Stimulated activated naive B cell treated with anti-CD40 and anti-IgM and Interleukin-4, amounts not matched to agents 10 μg/mL and 1 μg/mL and 100 μg/mL, for 72 hours (primary cell): ENCODE measurements at regions not wholly inside any gene's neighbourhood (a gene's known extent, or its start where the extent isn't known, plus 50 kb on each side); places are given as distances from the start of the nearest gene placed in this dataset.

Experiments used
- ATAC-seq, 2 donors: fragments of 150-1000 bp; cut with Tn5 transposase; replicated peaks; 2 replicates each; pipeline ENCODE4 v1.10.0; 2021; ENCODE audit warnings: moderate library complexity in 1 of 2
- DNase-seq: peaks from one replicate; pipeline ENCODE4 v3.0.0; 2021
- H3K27ac Mint-ChIP-seq: one replicate; pipeline ENCODE4 v1.8.0; 2022; ENCODE audit warnings: mild to moderate bottlenecking, mixed read lengths
- H3K27me3 Mint-ChIP-seq, 2 donors: one replicate each; pipeline ENCODE4 v1.8.0; 2022; ENCODE audit warnings: mixed read lengths in 2 of 2
- H3K36me3 Mint-ChIP-seq, 2 donors: one replicate each; pipeline ENCODE4 v1.8.0; 2022; ENCODE audit warnings: mixed read lengths in 2 of 2, mild to moderate bottlenecking in 1 of 2
- H3K4me1 Mint-ChIP-seq, 2 donors: one replicate each; pipeline ENCODE4 v1.8.0; 2022; ENCODE audit warnings: mixed read lengths in 2 of 2, mild to moderate bottlenecking in 1 of 2
- H3K4me3 Mint-ChIP-seq, 2 donors: one replicate each; pipeline ENCODE4 v1.8.0; 2022; ENCODE audit warnings: mild to moderate bottlenecking in 2 of 2, mixed read lengths in 2 of 2, moderate library complexity in 1 of 2
- H3K9me3 Mint-ChIP-seq, 2 donors: one replicate each; pipeline ENCODE4 v1.8.0; 2022; ENCODE audit warnings: mixed read lengths in 2 of 2, mild to moderate bottlenecking in 1 of 2

DNA sequence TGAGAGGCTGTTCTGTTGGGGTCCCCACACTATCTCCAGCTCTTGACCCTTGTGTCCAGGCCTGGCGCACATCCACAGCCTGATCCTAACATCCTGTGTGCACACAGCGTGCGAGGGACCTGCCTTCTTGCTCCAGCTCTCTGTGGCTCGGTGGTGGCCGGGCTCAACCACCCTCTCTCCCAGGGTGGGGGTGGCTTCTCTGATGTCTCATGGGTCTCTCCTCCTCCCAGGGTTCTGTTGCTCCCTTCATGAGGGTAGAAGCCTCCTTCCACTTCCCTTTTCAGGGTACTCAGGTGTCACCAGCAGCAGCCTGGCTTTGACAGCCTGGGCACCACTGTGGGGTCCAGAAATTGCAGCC is 196.9 kb upstream of the RAB6C start:
- H3K4me1 Mint-ChIP-seq = no peaks in the 10 kb centered on the region
- H3K9me3 Mint-ChIP-seq = peaks cover 0 to 2% of the 10 kb centered on the region in 2 donors
- H3K27ac Mint-ChIP-seq = no peak overlapping the region
- no peaks in the 10 kb centered on the region for H3K36me3 Mint-ChIP-seq
- no peak overlapping the region for H3K4me3 Mint-ChIP-seq
- DNase-seq (no peak), ATAC-seq (no peak)
- peaks cover 9 to 22% of the 10 kb centered on the region in 2 donors for H3K27me3 Mint-ChIP-seq

DNA sequence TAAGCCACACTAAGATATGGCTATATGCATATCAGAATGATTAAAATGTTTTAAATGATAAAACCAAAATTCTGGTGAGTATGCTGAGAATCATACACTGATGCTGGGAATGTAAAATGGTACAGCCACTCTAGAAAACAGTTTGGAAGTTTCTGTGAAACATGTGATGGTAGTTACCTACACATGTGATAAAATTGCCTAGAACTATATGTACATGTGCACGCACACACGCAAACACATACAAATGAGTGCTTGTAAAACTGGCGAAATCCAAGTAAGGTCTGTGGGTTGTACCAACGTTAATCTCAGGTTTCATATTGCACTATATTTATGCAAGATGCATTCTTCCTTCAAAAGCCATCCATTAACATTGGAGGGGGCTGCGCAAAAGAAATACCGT is 195.0 kb upstream of the RAB6C start:
- no peaks in the 10 kb centered on the region for H3K36me3 Mint-ChIP-seq
- DNase-seq = no peak
- H3K9me3 Mint-ChIP-seq = peaks cover 0 to 2% of the 10 kb centered on the region in 2 donors

DNA sequence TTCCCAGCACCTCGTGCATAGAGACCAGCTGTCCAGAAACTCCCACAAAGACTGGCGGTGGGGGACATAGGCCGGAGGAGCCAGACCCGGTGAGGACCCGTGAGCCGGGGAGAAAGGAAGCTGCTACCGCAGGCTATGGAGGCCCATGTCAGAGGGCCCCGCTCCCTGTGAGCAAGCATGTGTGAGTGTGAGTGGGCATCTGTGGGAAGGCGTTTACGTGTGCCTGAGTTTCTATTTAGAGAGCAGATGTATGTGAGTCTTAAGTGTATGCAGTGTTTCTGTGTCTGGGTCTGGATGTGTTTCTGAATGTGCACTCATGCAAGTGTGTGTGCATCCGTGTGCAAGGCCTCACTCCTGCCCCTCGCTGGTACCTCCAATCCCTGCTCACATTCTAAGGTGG is 187.8 kb upstream of the RAB6C start:
- Mint-ChIP-seq H3K27ac (no peak overlapping the region), H3K36me3 (no peaks in the 10 kb centered on the region)

More for the DNA sequence above, 195.0 kb upstream of the RAB6C start:
- no peak for ATAC-seq
- Mint-ChIP-seq H3K4me1 (no peaks in the 10 kb centered on the region), H3K27me3 (peaks cover 9 to 22% of the 10 kb centered on the region in 2 donors), H3K27ac (no peak overlapping the region), H3K4me3 (no peak overlapping the region)

DNA sequence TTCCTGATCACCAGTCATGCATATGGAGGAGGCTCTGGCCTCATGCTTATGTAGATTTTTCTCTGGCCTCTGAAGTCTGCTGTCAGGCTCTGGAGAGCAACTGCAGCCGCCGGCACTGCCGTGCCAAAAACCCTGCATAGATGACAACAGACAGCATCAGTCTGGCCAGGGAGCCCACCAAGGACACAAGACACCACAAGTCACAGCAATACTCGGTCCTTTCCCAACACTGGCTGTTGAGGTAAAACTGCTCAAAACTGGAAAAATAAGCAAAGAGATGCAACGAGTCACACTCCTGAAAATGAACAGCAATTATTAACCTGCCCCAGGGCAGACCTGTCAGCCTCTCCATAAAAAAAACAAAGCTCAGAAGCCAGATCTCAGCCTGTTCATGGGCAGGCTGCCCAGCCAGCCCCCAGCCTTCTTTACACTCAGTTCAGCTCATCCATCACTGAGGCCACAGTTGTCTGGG is 186.0 kb upstream of the RAB6C start:
- Mint-ChIP-seq H3K9me3 (no peaks in the 10 kb centered on the region), H3K4me1 (no peaks in the 10 kb centered on the region), H3K27ac (no peak overlapping the region), H3K36me3 (no peaks in the 10 kb centered on the region), H3K4me3 (no peak overlapping the region), H3K27me3 (no peaks in the 10 kb centered on the region)
- ATAC-seq (no peak), DNase-seq (no peak)

More for the DNA sequence above, 187.8 kb upstream of the RAB6C start:
- Mint-ChIP-seq H3K4me3 (no peak overlapping the region), H3K9me3 (peaks cover 0 to 2% of the 10 kb centered on the region in 2 donors), H3K27me3 (no peaks in the 10 kb centered on the region), H3K4me1 (no peaks in the 10 kb centered on the region)
- DNase-seq (no peak), ATAC-seq (no peak)

DNA sequence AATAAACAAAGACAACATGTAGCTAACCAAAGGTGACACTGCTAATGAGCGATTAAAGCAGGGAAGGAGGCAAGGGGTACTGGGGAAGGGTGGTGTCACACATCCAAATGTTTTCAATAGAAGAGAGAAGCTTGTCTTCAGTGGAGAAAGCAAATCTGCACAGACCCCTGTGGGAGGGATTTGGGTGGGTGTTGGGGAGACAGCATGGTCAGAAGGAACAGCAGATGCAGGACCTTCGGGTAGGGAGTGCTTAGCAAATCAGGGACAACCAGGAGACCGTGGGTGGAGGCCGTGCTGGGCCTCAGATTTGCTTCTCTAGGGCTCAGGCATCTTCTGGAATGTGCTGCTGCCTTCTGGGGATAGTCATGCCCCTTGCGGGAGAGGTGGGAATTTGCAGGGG is 185.3 kb upstream of the RAB6C start:
- Mint-ChIP-seq H3K4me1 (no peaks in the 10 kb centered on the region), H3K27ac (no peak overlapping the region), H3K36me3 (no peaks in the 10 kb centered on the region), H3K4me3 (no peak overlapping the region), H3K27me3 (peaks cover 0 to under 1% of the 10 kb centered on the region in 2 donors), H3K9me3 (no peaks in the 10 kb centered on the region)
- ATAC-seq (no peak), DNase-seq (no peak)

DNA sequence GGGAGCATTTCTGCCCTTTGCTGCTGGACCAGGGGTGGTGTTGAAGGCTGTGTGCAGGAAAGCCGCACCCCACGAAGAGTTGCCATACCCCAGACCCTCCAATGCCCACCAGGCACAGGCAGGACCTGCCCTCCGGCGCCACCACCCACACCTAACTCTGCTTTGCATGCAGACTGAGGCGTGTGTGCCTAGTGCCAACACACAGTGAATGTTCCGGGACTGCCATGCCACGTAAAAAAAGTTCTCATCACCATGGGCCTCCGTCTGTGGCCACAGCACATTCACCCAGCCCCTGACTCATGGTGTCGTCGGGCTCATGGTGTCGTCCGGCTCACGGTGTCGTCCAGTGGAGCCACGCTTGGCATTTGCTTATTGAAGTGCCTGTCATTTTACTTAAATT is 184.9 kb upstream of the RAB6C start:
- Mint-ChIP-seq H3K27me3 (peaks cover 0 to 4% of the 10 kb centered on the region in 2 donors), H3K36me3 (no peaks in the 10 kb centered on the region), H3K4me1 (no peaks in the 10 kb centered on the region), H3K9me3 (no peaks in the 10 kb centered on the region), H3K27ac (no peak overlapping the region), H3K4me3 (no peak overlapping the region)
- ATAC-seq (no peak), DNase-seq (no peak)

DNA sequence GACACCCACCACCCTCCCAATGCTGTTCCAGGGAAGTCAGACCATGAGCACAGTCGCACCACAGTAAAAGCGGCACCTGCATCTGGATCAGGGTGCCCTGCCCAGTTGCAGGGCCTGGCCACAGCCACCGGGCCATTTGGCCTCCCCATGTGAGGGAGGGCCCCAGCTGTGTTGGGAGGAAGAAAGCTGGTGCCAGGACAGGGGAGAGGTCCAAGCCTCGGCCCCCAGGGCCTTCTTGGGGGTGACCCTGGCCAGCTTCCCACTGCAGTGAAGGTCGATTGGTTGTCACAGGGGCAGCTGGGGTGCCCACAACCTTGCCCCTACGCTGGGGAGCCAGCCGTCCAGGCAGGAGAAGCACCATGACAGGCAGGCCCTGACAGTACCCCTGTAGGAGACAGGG is 183.2 kb upstream of the RAB6C start:
- ATAC-seq = no peak
- no peaks in the 10 kb centered on the region for H3K4me1 Mint-ChIP-seq

DNA sequence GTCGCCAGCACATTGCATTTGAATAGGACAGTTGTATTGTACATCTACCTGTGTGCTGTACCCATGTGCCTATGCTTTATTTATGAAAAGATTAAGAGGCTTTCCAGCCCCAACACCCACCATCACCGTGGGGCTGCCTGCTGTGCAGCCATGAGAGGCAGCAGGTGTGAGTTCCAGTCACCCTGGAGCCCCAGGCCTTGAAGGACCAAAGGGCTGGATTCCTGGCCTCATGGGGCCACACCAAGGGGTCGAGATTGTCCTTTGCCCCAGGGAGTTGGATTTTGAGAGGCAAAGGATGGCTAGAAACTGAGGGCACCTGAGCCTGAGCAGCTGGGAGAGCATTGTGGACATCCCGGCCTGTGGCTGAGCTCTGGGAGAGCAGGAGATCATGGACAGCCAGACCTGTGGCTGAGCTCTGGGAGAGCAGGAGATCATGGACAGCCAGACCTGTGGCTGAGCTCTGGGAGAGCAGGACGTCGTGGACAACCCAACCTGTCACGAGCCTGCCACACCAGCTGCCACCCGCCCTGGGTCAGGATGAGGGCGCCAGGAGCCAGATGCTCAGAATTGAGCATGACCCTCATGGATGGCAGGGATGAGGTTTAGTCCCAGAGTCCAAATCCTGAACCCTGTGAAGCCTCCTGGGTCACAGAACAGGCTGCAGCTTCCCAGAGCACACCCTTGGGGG is 182.5 kb upstream of the RAB6C start:
- H3K36me3 Mint-ChIP-seq = no peaks in the 10 kb centered on the region
- ATAC-seq = no peak
- no peaks in the 10 kb centered on the region for H3K9me3 Mint-ChIP-seq
- H3K27me3 Mint-ChIP-seq = peaks cover 0 to 10% of the 10 kb centered on the region in 2 donors
- no peak for DNase-seq
- no peak overlapping the region for H3K4me3 Mint-ChIP-seq
- no peak overlapping the region for H3K27ac Mint-ChIP-seq
- no peaks in the 10 kb centered on the region for H3K4me1 Mint-ChIP-seq

More for the DNA sequence above, 183.2 kb upstream of the RAB6C start:
- H3K27me3 Mint-ChIP-seq = peaks cover 0 to 4% of the 10 kb centered on the region in 2 donors
- no peak for DNase-seq
- no peak overlapping the region for H3K27ac Mint-ChIP-seq
- H3K36me3 Mint-ChIP-seq = no peaks in the 10 kb centered on the region
- no peaks in the 10 kb centered on the region for H3K9me3 Mint-ChIP-seq
- H3K4me3 Mint-ChIP-seq = no peak overlapping the region

DNA sequence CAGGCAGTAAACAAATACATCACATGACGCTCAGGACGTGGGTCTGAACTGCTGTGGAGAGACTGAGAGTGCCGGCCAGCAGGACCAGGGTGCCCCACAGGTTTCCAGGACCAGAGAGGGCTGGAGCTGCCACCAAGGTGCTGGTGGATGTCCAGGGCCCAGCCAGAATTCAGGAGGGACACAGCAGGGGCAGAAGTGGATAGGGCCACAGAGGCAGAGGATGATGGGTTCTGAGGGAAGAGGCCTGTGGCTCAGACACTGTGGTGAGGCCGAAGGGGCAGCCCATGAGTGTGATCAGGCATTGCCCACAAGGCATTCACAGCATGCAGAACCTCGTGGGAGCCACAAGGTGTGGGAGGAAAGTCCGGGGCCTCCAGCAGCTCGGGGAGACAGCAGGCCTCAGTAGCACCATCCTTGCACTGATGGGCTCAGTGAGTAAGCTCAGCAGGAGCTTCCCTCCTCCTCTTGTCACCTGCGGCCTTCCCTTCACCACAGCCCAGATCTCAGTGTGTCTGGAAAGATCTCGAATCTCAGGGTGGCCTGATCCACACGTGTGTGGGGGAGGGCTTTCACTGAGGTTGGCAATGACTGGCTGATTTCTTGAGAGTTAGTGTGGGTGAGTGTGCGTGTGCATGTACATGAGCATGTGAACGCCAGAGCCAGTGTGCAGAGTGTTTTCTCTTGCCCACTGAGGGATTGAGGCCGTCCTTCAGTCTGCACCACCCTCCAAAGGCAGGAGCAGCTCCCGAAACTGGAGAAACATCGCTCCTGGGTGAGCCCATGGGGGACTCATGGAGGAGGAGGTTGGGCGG is 181.8 kb upstream of the RAB6C start:
- H3K27ac Mint-ChIP-seq = no peak overlapping the region

DNA sequence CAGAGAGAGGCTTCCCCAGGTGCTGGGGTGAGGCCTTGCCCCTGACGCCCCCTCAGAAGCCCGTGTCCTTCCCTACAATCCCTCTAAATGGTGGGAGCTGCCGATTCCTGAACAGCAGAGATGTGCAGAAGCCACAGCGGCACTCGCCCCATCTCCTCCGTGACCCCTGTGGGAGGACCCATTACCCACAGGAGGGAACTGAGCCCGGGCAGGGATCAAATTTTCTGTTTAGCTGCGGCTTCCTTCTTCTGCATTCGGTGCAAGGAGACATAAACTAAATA is 181.2 kb upstream of the RAB6C start:
- no peak for ATAC-seq
- no peak overlapping the region for H3K27ac Mint-ChIP-seq
- DNase-seq = no peak
- H3K36me3 Mint-ChIP-seq = no peaks in the 10 kb centered on the region
- H3K4me1 Mint-ChIP-seq = no peaks in the 10 kb centered on the region
- no peak overlapping the region for H3K4me3 Mint-ChIP-seq
- H3K27me3 Mint-ChIP-seq = peaks cover 0 to 11% of the 10 kb centered on the region in 2 donors
- H3K9me3 Mint-ChIP-seq = no peaks in the 10 kb centered on the region

More for the DNA sequence above, 181.8 kb upstream of the RAB6C start:
- no peaks in the 10 kb centered on the region for H3K9me3 Mint-ChIP-seq
- H3K36me3 Mint-ChIP-seq = no peaks in the 10 kb centered on the region
- H3K4me1 Mint-ChIP-seq = no peaks in the 10 kb centered on the region
- DNase-seq (no peak), ATAC-seq (no peak)
- peaks cover 0 to 11% of the 10 kb centered on the region in 2 donors for H3K27me3 Mint-ChIP-seq
- no peak overlapping the region for H3K4me3 Mint-ChIP-seq

DNA sequence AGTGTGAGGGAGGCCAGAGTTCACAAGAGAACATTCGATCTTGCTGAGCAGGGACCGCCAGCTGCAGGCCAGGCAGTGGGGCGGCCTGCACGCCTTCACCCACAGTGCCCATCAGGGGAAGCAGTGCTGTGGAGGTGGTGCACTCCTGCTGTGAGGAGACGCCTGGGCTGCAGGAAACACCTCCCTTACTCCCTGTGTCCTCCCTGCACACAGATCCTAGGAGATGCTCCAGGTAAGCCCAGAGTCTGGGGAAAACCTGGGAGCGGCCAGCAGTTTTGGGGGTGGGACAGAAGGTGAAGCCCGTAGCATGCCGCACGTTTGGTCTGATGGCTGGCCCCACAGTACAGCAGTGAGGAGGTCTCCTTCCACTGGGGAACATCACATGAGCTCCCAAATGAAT is 180.8 kb upstream of the RAB6C start:
- no peak overlapping the region for H3K27ac Mint-ChIP-seq
- no peak overlapping the region for H3K4me3 Mint-ChIP-seq
- H3K9me3 Mint-ChIP-seq = no peaks in the 10 kb centered on the region
- no peak for DNase-seq
- H3K36me3 Mint-ChIP-seq = no peaks in the 10 kb centered on the region
- no peaks in the 10 kb centered on the region for H3K4me1 Mint-ChIP-seq
- H3K27me3 Mint-ChIP-seq = peaks cover 0 to 11% of the 10 kb centered on the region in 2 donors
- no peak for ATAC-seq

DNA sequence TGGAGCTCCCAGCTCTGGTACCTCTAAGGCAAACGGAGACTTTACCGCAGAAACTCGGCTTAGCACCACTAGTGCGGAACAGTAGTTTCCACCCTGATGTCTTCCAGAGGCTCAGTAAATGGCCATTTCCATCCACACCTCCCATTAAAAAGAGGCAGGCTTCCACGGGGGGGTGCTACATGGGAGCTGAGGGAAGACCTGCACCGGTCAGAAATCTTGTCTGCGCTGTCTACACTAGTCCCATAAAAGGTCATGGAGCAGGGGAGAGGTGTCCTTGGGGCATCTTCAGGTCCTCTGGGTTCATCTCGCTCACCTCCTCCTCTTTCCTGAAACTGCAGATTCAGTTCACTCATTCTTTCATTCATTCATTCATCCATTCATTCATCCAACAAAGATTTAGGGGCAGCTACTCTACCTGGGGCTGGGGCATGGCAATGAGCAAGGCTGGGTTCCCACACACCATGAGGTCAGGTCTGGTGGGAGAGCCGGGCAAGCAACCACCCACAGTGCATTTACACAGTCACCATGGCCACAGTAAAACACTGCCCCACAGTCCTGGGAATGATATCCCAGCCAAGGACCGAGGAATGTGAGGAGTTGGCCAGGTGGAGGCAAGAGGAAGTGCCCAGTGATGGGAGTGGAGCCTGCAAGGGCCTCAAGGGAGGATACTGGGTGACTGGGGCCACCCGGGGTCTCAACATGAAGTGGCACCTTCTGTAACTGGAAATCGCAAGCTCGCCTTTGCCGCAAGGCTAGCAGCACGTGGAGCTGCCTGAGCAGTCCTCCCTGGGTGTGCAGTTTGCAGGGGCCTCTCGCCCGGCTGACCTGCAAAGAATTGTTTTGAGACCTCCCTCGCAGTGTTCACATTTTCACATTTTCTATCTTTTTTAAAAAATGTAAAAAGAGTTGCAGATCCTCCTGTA is 180.2 kb upstream of the RAB6C start:
- DNase-seq = no peak
- Mint-ChIP-seq H3K9me3 (no peaks in the 10 kb centered on the region), H3K27ac (no peak overlapping the region), H3K27me3 (peaks cover 0 to 11% of the 10 kb centered on the region in 2 donors), H3K36me3 (no peaks in the 10 kb centered on the region), H3K4me3 (no peak overlapping the region), H3K4me1 (no peaks in the 10 kb centered on the region)
- ATAC-seq = no peak

DNA sequence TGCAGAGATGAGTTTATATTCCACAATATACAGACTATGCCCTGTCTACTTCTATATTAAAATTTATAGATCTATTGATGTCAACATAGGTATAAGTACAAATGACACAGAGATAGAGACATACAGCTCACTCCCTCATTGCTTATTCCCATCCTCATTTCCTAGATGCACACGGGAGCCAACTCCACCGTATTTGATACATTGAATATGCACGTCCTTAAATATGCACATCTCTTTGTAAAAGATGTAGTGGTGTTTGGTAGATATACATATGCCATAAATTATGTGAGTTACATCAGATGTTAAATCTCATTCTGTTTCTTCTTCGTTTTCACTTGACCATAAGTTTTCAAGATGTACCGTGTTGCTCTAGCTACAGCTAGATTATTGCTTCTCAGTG is 179.2 kb upstream of the RAB6C start:
- Mint-ChIP-seq H3K36me3 (no peaks in the 10 kb centered on the region), H3K27ac (no peak overlapping the region), H3K4me1 (no peaks in the 10 kb centered on the region), H3K4me3 (no peak overlapping the region), H3K27me3 (peaks cover 0 to 11% of the 10 kb centered on the region in 2 donors), H3K9me3 (no peaks in the 10 kb centered on the region)
- ATAC-seq (no peak), DNase-seq (no peak)

DNA sequence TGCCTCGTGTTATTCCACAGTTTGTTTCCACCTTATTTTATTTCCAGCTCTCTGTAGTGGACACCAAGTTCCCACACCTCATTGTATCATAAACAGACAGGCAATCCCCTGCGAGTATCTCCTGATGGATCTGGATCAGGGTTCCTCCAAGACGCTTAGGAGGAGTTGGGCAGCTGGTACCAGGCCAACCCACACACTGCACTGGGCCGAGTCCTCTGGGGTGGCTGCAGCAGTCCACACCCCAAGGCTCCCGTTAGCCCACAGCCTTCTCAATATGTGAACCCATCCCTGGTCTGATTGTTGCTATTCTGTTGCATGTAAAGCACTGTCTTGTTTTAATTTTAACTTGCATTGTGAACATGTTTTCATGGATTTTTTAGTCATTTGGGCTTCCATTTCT is 178.8 kb upstream of the RAB6C start:
- ATAC-seq (no peak), DNase-seq (no peak)
- Mint-ChIP-seq H3K4me1 (no peaks in the 10 kb centered on the region), H3K4me3 (no peak overlapping the region), H3K36me3 (no peaks in the 10 kb centered on the region), H3K27ac (no peak overlapping the region), H3K9me3 (no peaks in the 10 kb centered on the region), H3K27me3 (peaks cover 0 to 11% of the 10 kb centered on the region in 2 donors)
